Skeletal muscle tissue (tissue), 3 donors: ENCODE measurements at regions not wholly inside any gene's neighbourhood (a gene's known extent, or its start where the extent isn't known, plus 50 kb on each side); places are given as distances from the start of the nearest gene placed in this dataset.

Experiments used
- H3K27ac ChIP-seq: one replicate; pipeline ENCODE4 v1.7.0; 2013; ENCODE audit warnings: mild to moderate bottlenecking, low read depth, low read length, inconsistent platforms
- H3K27me3 ChIP-seq, 3 donors: one replicate each; pipeline ENCODE4 v1.7.0; 2013; ENCODE audit warnings: low read length in 3 of 3; ENCODE audit not compliant: control insufficient read depth in 3 of 3, insufficient read depth in 3 of 3
- H3K36me3 ChIP-seq, 3 donors: one replicate each; pipeline ENCODE4 v1.7.0; 2013; ENCODE audit warnings: low read length in 3 of 3; ENCODE audit not compliant: control insufficient read depth in 3 of 3, insufficient read depth in 3 of 3
- H3K4me1 ChIP-seq, 3 donors: one replicate each; pipeline ENCODE4 v1.7.0; 2013; ENCODE audit warnings: low read length in 3 of 3, mild to moderate bottlenecking in 3 of 3; ENCODE audit not compliant: control insufficient read depth in 3 of 3, insufficient read depth in 3 of 3
- H3K4me3 ChIP-seq, 3 donors: one replicate each; pipeline ENCODE4 v1.7.0; 2013; ENCODE audit warnings: low read length in 3 of 3
- H3K9ac ChIP-seq, 3 donors: one replicate each; pipeline ENCODE4 v1.7.0; 2013; ENCODE audit warnings: low read length in 3 of 3, mild to moderate bottlenecking in 3 of 3, moderate library complexity in 2 of 3, low read depth in 1 of 3
- H3K9me3 ChIP-seq, 3 donors: one replicate each; pipeline ENCODE4 v1.7.0; 2013; ENCODE audit warnings: low read length in 3 of 3; ENCODE audit not compliant: control insufficient read depth in 3 of 3
- donor health status: Osteomylitis.

- Histone ChIP-seq H3K9ac (no peak overlapping the region), H3K4me3 (no peak overlapping the region), H3K36me3 (peaks cover 0 to 4% (median 0%) of the 10 kb centered on the region in 3 donors), H3K4me1 (peaks cover 14 to 49% (median 18%) of the 10 kb centered on the region in 3 donors), H3K9me3 (no peaks in the 10 kb centered on the region), H3K27me3 (no peaks in the 10 kb centered on the region), H3K27ac (no peak overlapping the region)
These were observed 401.2 kb upstream of the C2CD4B start for GRCh38 chr15:62566248-62566647.

GRCh38 chr15:62567501-62567900 is 402.4 kb upstream of the C2CD4B start:
- no peak overlapping the region for H3K27ac ChIP-seq
- H3K36me3 ChIP-seq, result peaks cover 0 to 4% (median 0%) of the 10 kb centered on the region in 3 donors
- H3K9me3 ChIP-seq, result no peaks in the 10 kb centered on the region
- H3K4me1 ChIP-seq, result peaks cover 14 to 55% (median 18%) of the 10 kb centered on the region in 3 donors
- H3K4me3 ChIP-seq, result no peak overlapping the region
- no peak overlapping the region for H3K9ac ChIP-seq
- no peaks in the 10 kb centered on the region for H3K27me3 ChIP-seq

- H3K9ac ChIP-seq, result no peak overlapping the region
- peaks cover 14 to 60% (median 18%) of the 10 kb centered on the region in 3 donors for H3K4me1 ChIP-seq
These were observed 402.9 kb upstream of the C2CD4B start for GRCh38 chr15:62568004-62568403.

GRCh38 chr15:62568702-62569101 is 403.6 kb upstream of the C2CD4B start:
- H3K9me3 ChIP-seq, result no peaks in the 10 kb centered on the region
- no peak overlapping the region for H3K27ac ChIP-seq
- peaks cover 14 to 58% (median 21%) of the 10 kb centered on the region in 3 donors for H3K4me1 ChIP-seq
- peaks cover 0 to 4% (median 0%) of the 10 kb centered on the region in 3 donors for H3K36me3 ChIP-seq
- H3K9ac ChIP-seq, result no peak overlapping the region
- no peaks in the 10 kb centered on the region for H3K27me3 ChIP-seq
- no peak overlapping the region for H3K4me3 ChIP-seq

More at GRCh38 chr15:62568004-62568403, 402.9 kb upstream of the C2CD4B start:
- Histone ChIP-seq H3K27ac (no peak overlapping the region), H3K36me3 (peaks cover 0 to 4% (median 0%) of the 10 kb centered on the region in 3 donors), H3K27me3 (no peaks in the 10 kb centered on the region), H3K9me3 (no peaks in the 10 kb centered on the region), H3K4me3 (no peak overlapping the region)

GRCh38 chr15:62569460-62570404 is 404.6 kb upstream of the C2CD4B start:
- no peaks in the 10 kb centered on the region for H3K9me3 ChIP-seq
- H3K27me3 ChIP-seq, result no peaks in the 10 kb centered on the region
- H3K4me3 ChIP-seq, result no peak overlapping the region
- no peak overlapping the region for H3K27ac ChIP-seq
- H3K4me1 ChIP-seq, result peaks cover 14 to 53% (median 21%) of the 10 kb centered on the region in 3 donors
- no peak overlapping the region for H3K9ac ChIP-seq
- H3K36me3 ChIP-seq, result peaks cover 0 to 4% (median 0%) of the 10 kb centered on the region in 3 donors

- H3K27ac ChIP-seq, result no peak overlapping the region
- H3K9ac ChIP-seq, result no peak overlapping the region
- no peak overlapping the region for H3K4me3 ChIP-seq
- H3K27me3 ChIP-seq, result no peaks in the 10 kb centered on the region
- H3K4me1 ChIP-seq, result peaks cover 12 to 51% (median 16%) of the 10 kb centered on the region in 3 donors
- H3K9me3 ChIP-seq, result no peaks in the 10 kb centered on the region
- peaks cover 0 to 4% (median 0%) of the 10 kb centered on the region in 3 donors for H3K36me3 ChIP-seq
These were observed 405.3 kb upstream of the C2CD4B start for GRCh38 chr15:62570405-62570783.

GRCh38 chr15:62571072-62571471 is 406.0 kb upstream of the C2CD4B start:
- Histone ChIP-seq H3K4me3 (no peak overlapping the region), H3K36me3 (peaks cover 0 to 4% (median 0%) of the 10 kb centered on the region in 3 donors), H3K9me3 (no peaks in the 10 kb centered on the region), H3K27me3 (no peaks in the 10 kb centered on the region), H3K4me1 (peaks cover 9 to 45% (median 15%) of the 10 kb centered on the region in 3 donors), H3K27ac (no peak overlapping the region), H3K9ac (no peak overlapping the region)

GRCh38 chr15:62572797-62573196 is 407.7 kb upstream of the C2CD4B start:
- H3K27me3 ChIP-seq, result no peaks in the 10 kb centered on the region
- H3K4me1 ChIP-seq, result peaks cover 9 to 40% (median 15%) of the 10 kb centered on the region in 3 donors
- no peak overlapping the region for H3K27ac ChIP-seq
- H3K4me3 ChIP-seq, result no peak overlapping the region
- no peaks in the 10 kb centered on the region for H3K9me3 ChIP-seq
- no peak overlapping the region for H3K9ac ChIP-seq
- peaks cover 0 to 2% (median 0%) of the 10 kb centered on the region in 3 donors for H3K36me3 ChIP-seq

GRCh38 chr15:62573876-62574275 is 408.8 kb upstream of the C2CD4B start:
- Histone ChIP-seq H3K4me3 (no peak overlapping the region), H3K36me3 (no peaks in the 10 kb centered on the region), H3K4me1 (peaks cover 9 to 34% (median 15%) of the 10 kb centered on the region in 3 donors), H3K9ac (no peak overlapping the region), H3K27me3 (no peaks in the 10 kb centered on the region), H3K27ac (no peak overlapping the region), H3K9me3 (no peaks in the 10 kb centered on the region)

GRCh38 chr15:62578546-62578945 is 413.5 kb upstream of the C2CD4B start:
- H3K27me3 ChIP-seq, result no peaks in the 10 kb centered on the region
- H3K9ac ChIP-seq, result no peak overlapping the region
- no peaks in the 10 kb centered on the region for H3K9me3 ChIP-seq
- H3K36me3 ChIP-seq, result no peaks in the 10 kb centered on the region
- H3K4me1 ChIP-seq, result peaks cover 0 to 12% (median 5%) of the 10 kb centered on the region in 3 donors
- H3K27ac ChIP-seq, result no peak overlapping the region
- no peak overlapping the region for H3K4me3 ChIP-seq
